Transverse colon (tissue), 4 donors: ENCODE measurements at regions not wholly inside any gene's neighbourhood (a gene's known extent, or its start where the extent isn't known, plus 50 kb on each side); places are given as distances from the start of the nearest gene placed in this dataset.

Source experiments
- DNase-seq: peaks from one replicate; pipeline ENCODE4 v3.0.0-alpha.2; 2019
- H3K27ac ChIP-seq, 4 donors: fragments of 200-600 bp; sonication (generic); 2 replicates each; pipeline ENCODE4 v1.5.1; 2016 to 2018; ENCODE audit warnings: inconsistent platforms in 4 of 4
- H3K27me3 ChIP-seq: fragments of 200-600 bp; sonication (generic); 2 replicates; pipeline ENCODE4 v1.5.1; 2017; ENCODE audit warnings: inconsistent platforms
- H3K36me3 ChIP-seq, 4 donors: fragments of 200-600 bp; sonication (generic); 2 replicates each; pipeline ENCODE4 v1.5.1; 2017 to 2019; ENCODE audit warnings: inconsistent platforms in 4 of 4
- H3K4me1 ChIP-seq, 4 donors: fragments of 200-600 bp; sonication (generic); 2 replicates each; pipeline ENCODE4 v1.5.1; 2017 to 2020; ENCODE audit warnings: inconsistent platforms in 4 of 4
- H3K4me3 ChIP-seq, 4 donors: fragments of 200-600 bp; sonication (generic); 1 replicate in 1 of 4; 2 replicates in 3 of 4; pipeline versions ENCODE4 v1.5.1 to v1.6.1; 2017 to 2019; ENCODE audit warnings: inconsistent platforms in 4 of 4
- H3K9me3 ChIP-seq, 2 donors: fragments of 200-600 bp; sonication (generic); 2 replicates each; pipeline ENCODE4 v1.5.1; 2017 to 2019; ENCODE audit warnings: inconsistent platforms in 2 of 2
- CTCF ChIP-seq, 5 experiments: fragments of 200-600 bp in 3 of 5; fragments of 450-650 bp in 2 of 5; sonication (generic) in 3 of 5; IDR thresholded peaks; 1 replicate in 2 of 5; 2 replicates in 3 of 5; pipeline ENCODE4 v1.5.1; 2016 to 2017; ENCODE audit warnings: antibody characterized with exemption in 5 of 5, inconsistent platforms in 3 of 5, mild to moderate bottlenecking in 2 of 5, moderate library complexity in 1 of 5
- EP300 ChIP-seq: sonication (generic); formaldehyde crosslinking; IDR thresholded peaks from one replicate; pipeline ENCODE4 v1.6.1; 2017; ENCODE audit warnings: antibody characterized with exemption, low read depth
- POLR2A ChIP-seq: fragments of 450-650 bp; IDR thresholded peaks from one replicate; pipeline ENCODE4 v1.6.1; 2016; ENCODE audit warnings: antibody characterized with exemption, mild to moderate bottlenecking, moderate library complexity
- POLR2AphosphoS5 ChIP-seq, 3 donors: sonication (generic); formaldehyde crosslinking; IDR thresholded peaks; one replicate each; pipeline ENCODE4 v1.6.1; 2016; ENCODE audit warnings: antibody characterized with exemption in 3 of 3
- WGBS, 2 donors: methylation state at CpG; one replicate each; pipeline ENCODE4 v1.1.5; 2018; ENCODE audit warnings: low coverage in 1 of 2; 5-methylcytosine and 5-hydroxymethylcytosine counted together
- in situ Hi-C, 4 donors: fragments of 200-750 bp; cut with MboI; loops; one replicate each; pipeline versions ENCODE4 v1.15.0 to v1.15.1; 2017; ENCODE audit warnings: low sequenced_read_pairs in 3 of 4, low pct_ligation_motif_present in 1 of 4, low pct_unique_long_range_greater_than_20kb in 1 of 4
- intact Hi-C: fragments of 100-400 bp; cut with DNase I; formaldehyde crosslinking; loops from one replicate; pipeline ENCODE4 v1.15.1; 2023; ENCODE audit warnings: low total_unique reads

DNA sequence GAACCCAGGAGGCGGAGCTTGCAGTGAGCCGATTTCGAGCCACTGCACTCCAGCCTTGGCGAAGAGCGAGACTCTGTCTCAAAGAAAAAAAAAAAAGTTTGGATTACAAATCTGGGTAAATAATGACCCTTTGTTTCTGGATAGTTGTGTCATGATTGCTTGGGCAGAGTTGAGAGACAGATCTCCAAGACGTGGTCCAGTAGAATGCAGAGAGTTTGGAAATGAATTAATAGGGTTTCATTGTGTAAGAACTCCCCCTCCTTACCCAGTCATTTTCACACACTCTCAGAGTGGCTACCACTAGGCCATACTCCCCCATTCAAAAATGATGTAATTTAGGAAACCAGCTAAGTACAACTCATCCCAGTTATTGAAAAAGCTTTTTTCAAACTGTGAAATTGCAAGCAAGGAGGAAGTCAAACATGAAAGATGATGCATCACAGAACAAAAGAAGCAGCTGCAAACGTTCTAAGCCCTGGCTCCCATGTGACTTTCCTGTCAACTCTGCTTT is 1331.9 kb downstream of the AACS start:
- H3K36me3 ChIP-seq, result no peaks in the 10 kb centered on the region
- peaks cover 3 to 6% of the 10 kb centered on the region in 2 donors for H3K9me3 ChIP-seq
- intact Hi-C loops, result no loop called here
- no peaks in the 10 kb centered on the region for H3K27me3 ChIP-seq
- no peak overlapping the region for H3K4me3 ChIP-seq
- WGBS, 2 donors, result 68 to 73% methylated on average over 7 of the region's 7 CpGs
- H3K27ac ChIP-seq, result no peak overlapping the region
- in situ Hi-C loops, result no loop called here
- TF ChIP-seq POLR2AphosphoS5 (IDR thresholded peaks at IDR 0.05) (no peak), CTCF (IDR thresholded peaks at IDR 0.05) (no peak), EP300 (no peak), POLR2A (no peak)
- DNase-seq, result no peak
- H3K4me1 ChIP-seq, result no peaks in the 10 kb centered on the region

DNA sequence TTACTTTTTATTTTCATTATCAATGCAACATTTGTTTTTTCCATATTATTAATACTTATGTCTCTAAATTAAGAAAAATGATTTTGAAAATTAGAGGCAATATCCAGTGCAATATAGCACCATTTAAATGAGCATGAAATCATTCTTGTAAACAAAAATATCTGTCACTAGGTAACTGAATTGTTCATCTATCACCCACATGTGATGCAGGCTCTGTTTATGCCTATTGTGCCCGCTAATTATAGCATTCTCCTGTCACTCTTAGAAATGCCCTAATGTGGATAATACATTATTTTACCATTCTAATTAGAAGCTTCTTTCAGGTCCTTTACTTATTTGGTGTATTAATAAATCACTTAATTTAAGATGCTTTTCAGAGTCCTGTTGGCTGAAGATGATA is 1332.4 kb downstream of the AACS start:
- in situ Hi-C loops (no loop called here), intact Hi-C loops (no loop called here)
- 70 to 89% methylated on average over 1 of the region's 1 CpG for WGBS, 2 donors
- no peak overlapping the region for H3K27ac ChIP-seq
- no peak overlapping the region for H3K4me3 ChIP-seq
- H3K4me1 ChIP-seq, result no peaks in the 10 kb centered on the region
- H3K27me3 ChIP-seq, result no peaks in the 10 kb centered on the region
- H3K36me3 ChIP-seq, result no peaks in the 10 kb centered on the region
- DNase-seq, result no peak
- peaks cover 3 to 6% of the 10 kb centered on the region in 2 donors for H3K9me3 ChIP-seq
- no peak for TF ChIP-seq CTCF (IDR thresholded peaks at IDR 0.05)
- no peak for TF ChIP-seq POLR2AphosphoS5 (IDR thresholded peaks at IDR 0.05)
- TF ChIP-seq POLR2A, result no peak
- TF ChIP-seq EP300, result no peak

DNA sequence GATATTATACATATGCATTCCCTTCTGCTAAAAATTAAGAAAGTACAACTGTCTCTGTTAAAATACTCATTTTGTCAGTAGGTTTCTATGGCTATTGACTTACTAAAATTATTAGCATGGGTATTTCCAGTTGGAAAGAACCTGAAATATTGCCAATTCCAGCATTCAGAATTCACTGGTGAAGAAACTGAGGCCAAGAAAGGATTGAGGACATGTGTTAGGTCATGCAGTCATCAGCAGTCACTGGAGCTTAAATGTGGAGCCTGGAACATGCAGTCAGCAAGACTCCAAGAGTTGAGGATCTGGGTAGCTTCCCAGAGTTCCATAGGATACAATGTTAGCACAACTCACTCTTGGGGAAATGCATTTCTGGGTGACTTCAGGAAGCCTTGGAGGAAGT is 1335.6 kb downstream of the AACS start:
- DNase-seq, result no peak
- no peaks in the 10 kb centered on the region for H3K36me3 ChIP-seq
- peaks cover 3 to 6% of the 10 kb centered on the region in 2 donors for H3K9me3 ChIP-seq
- intact Hi-C loops (no loop called here), in situ Hi-C loops (no loop called here)
- no peak overlapping the region for H3K4me3 ChIP-seq
- TF ChIP-seq POLR2AphosphoS5 (IDR thresholded peaks at IDR 0.05), result no peak
- no peak for TF ChIP-seq CTCF (IDR thresholded peaks at IDR 0.05)
- no peak for TF ChIP-seq POLR2A
- H3K27me3 ChIP-seq, result no peaks in the 10 kb centered on the region
- H3K4me1 ChIP-seq, result no peaks in the 10 kb centered on the region
- no peak overlapping the region for H3K27ac ChIP-seq

DNA sequence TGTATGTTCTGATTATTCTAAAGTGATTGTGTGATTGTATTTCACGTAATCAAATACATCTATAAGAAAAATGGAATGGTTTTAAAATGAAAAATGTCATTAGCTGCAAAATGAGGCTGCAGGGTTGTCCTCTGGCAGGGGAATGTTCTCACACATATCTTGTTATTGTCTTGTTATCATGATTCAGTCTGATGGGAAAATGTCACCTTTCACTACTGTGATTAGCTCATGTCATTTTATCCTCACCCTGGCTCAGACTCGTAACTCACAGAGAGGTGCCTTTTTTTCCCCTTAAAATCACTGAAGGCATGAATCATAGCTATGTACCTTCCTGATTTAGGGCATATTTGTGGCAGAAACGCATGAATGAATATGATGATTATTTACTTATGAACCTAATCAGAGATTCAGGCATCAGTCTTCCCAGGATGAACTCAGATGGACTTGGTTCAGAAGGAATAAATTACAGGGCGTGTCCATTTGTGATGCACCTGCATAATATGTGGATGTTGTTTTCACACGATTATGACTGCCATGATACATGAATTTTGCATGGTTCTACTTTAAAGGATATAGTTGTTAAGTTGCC is 1339.2 kb downstream of the AACS start:
- intact Hi-C loops, result no loop called here
- Histone ChIP-seq H3K27me3 (no peaks in the 10 kb centered on the region), H3K9me3 (peaks cover 0 to 2% of the 10 kb centered on the region in 2 donors), H3K36me3 (no peaks in the 10 kb centered on the region), H3K4me3 (no peak overlapping the region), H3K27ac (no peak overlapping the region), H3K4me1 (no peaks in the 10 kb centered on the region)
- WGBS, 2 donors, result 65 to 74% methylated on average over 5 of the region's 5 CpGs
- no peak for DNase-seq
- in situ Hi-C loops, result no loop called here
- no peak for TF ChIP-seq EP300
- TF ChIP-seq POLR2AphosphoS5 (IDR thresholded peaks at IDR 0.05), result no peak
- TF ChIP-seq POLR2A, result no peak
- no peak for TF ChIP-seq CTCF (IDR thresholded peaks at IDR 0.05)
